GM19324 (cell line): ENCODE measurements at regions not wholly inside any gene's neighbourhood (a gene's known extent, or its start where the extent isn't known, plus 50 kb on each side); places are given as distances from the start of the nearest gene placed in this dataset.

Source experiments
- ATAC-seq: cut with Tn5 transposase; IDR thresholded peaks from one replicate; pipeline ENCODE4 v1.9.1; 2021; ENCODE audit warnings: mild to moderate bottlenecking, moderate library complexity; ENCODE audit not compliant: unreplicated experiment, low FRiP score

DNA sequence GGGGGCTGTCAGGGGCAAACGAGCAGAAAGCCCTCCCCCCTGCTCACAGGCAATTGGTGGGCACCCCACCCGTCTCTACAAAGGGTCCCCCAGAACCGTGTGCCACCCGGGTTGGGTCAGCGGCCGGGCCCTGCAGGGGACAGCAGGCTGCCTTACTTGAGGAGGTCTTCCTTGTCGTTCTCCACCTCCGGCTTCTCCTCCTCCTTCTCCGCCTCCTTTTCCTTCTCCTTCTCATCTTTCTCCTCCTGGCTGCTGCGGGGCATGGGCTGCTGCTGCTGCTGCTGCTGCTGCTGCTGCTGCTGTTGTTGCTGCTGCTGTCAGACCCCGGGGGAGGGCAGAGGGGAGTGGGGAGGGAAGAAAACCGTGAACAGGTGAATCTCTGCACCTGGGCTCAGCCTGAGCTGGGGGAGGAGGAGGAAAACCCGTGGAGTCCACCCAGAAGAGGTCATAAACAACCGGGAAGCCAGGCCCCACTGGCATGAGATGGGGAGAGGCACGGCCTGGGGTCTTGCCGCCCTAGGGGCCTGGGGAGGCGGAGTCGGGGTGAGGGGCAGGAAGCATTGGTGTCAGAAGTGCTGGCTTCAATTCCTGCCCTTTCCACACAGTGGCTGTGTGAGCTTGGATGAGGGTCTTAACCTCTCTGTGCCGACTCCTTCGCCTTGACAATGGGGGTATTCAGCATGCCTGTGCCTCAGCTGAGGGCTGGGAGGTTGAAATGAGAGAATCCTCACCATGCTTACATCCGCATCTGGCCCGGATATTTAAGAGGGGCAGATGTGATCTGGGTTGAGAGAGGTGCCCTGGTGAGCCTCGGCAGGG lies 107.6 kb downstream of the RFLNA start:
- ATAC-seq: no peak

- no peak for ATAC-seq
Measured at GRCh38 chr12:124401704-124402221, 106.9 kb downstream of the RFLNA start.

DNA sequence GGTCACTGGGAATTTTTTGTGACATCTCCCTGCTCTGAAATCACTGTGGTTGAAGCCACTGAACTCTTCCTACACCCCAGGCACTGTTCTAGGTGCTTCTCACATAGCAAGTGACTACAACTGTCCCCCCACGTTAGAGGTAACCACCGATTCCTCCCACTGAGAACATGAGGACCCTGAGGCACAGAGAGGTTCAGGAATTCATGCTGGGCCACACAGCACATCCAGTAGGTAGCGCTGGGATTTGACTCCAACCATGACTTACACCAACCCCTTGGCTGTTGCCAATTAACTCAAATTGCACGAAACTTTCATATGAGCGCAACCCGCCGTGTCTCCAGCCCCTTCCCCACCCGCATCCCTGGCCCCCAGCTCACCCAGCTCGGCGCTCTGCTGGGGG lies 105.2 kb downstream of the RFLNA start:
- ATAC-seq: no peak

GRCh38 chr12:124399622-124400021 lies 104.7 kb downstream of the RFLNA start:
- no peak for ATAC-seq

GRCh38 chr12:124398578-124399227 lies 103.8 kb downstream of the RFLNA start:
- ATAC-seq: no peak

DNA sequence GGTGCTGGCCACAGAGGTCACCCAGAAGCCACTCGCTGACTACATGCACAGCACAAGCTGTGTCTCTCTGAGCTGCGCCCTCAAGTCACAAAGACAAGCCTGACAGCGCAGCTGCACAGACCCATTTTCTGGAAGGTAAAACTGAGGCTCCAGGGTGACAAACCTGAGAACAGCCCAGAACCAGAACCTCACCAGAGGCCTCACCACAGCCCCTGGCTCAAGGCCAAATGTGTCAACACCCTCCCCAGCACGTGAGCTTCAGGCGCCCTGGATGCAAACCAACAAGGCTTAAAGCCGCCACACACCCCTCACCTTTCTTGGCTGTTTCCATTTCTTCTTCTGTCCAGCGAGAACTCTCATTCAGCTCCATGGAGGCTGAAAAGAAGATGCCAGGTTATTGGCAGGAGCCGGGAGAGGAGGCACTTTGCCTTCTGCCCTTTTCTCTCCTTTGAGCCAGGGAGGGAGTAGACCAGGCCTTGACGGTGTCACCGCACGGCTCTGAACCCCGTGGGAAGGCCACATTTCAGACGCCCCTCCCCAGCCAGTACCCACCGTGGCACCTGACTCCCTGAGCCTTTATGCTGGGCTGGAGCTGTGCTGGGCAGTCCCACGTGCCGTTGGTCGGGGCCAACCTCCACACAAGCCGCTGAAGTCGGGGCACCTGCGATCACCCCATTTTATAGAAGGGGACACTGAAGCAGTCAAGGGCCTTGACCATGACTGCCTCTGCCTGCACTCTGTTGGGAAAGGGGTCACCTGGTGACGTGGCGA lies 103.1 kb downstream of the RFLNA start:
- no peak for ATAC-seq

DNA sequence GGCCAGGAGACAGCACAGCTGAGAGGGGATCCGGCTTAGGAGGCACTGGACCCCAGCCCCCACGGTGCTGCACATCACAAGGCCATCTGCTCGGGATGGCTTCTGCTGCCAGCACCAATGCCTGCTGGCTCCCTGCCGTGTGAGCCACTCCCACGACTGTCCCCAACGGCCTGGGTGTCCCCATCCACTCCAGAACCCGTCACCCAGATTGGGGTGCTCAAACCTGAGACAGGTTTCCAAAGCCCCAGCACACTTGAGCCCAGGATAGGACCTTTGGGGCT lies 102.4 kb downstream of the RFLNA start:
- ATAC-seq: no peak

DNA sequence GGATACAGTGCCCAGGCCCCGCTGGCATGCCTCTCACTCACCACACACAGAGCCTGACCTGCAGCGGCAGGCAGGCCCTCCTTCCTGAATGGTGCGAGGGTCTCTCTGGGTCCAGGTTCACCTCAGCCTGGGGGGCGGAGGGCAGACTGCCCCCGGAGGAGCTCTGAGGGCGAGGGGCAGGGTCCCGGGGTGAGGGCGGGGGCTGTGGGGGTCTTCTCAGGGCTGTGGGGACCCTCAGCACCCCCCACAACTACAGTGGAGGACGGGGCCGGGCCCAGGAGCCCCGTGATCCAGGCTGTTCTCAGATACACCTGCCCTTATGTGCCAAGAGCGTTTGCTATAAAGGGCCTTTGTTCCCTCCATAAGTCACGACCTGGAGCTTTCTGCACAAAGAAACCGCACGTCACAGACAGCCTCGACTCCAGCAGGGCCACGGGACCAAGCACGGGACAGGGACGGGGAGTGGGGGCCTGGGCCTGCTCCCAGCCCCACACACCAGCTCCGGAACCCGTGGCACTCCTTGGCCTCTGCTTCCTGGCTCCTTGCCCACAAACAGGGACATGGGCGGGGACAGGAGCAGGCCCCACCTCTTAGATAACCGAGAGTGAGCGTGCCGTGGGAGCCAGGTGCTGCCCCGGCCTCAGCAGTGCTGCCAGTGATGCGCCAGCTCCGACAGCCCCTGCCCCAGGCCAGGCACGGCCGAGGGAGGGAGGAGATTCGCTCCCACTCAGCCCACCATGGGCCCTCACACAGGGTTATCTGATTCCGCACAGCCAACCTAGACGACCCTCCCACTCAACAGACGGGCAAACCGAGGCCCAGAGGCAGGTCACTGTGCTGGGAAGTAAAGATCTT lies 101.9 kb downstream of the RFLNA start:
- no peak for ATAC-seq

GRCh38 chr12:124395986-124396385 lies 101.1 kb downstream of the RFLNA start:
- no peak for ATAC-seq

GRCh38 chr12:124395284-124395752 lies 100.4 kb downstream of the RFLNA start:
- no peak for ATAC-seq

DNA sequence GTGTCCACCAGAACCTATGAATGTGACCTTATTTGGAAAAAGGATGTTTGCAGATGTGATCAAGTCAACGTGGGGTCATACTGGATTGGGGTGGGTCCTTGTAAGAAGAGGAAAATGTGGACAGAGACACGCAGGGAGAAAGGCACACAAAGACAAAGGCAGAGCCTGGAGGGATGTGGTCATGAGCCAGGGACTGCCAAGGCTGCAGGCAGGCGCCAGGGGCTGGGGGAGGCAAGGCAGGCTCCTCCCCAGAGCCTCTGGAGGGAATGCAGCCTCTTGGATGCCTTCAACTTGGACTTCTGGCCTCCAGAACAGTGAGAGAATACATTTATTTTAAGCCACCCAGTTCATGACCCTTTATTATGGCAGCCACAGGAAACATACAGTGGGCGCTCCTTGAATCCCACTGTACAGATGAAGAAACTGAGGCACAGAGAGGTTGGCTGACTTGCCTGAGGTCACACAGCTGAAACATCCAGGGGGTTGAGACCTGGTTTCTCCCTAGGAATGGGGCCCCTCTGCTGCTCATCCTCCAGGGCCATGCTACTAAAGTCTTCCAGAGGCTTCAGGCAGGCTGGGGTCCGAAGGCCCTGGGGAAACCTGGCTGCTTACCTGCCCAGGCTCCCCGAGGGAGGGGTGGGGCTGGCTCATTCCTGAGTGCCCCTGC lies 99.7 kb downstream of the RFLNA start:
- ATAC-seq: no peak

- no peak for ATAC-seq
Measured at GRCh38 chr12:124393831-124394230, 98.9 kb downstream of the RFLNA start.

DNA sequence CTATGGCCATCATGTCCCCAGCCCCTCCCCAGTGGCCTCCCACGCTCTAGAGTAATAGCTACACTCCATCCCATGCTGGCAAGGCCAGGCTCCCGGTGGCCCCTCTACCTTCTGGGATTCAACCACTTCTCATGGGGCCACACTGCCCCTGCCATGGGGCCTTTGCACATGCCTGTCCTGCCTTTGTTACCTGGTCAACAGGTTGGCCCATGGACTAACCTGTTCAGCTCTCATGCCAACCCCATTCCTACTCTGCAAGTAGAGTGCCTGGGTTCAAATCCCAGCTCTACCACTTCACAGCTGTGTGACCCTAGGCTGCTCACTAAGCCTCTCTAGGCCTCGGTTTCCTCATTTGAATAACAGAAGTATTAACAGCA lies 98.5 kb downstream of the RFLNA start:
- no peak for ATAC-seq

GRCh38 chr12:124392667-124393413 lies 97.9 kb downstream of the RFLNA start:
- no peak for ATAC-seq

- ATAC-seq: no peak
Measured at GRCh38 chr12:124392271-124392666, 97.4 kb downstream of the RFLNA start.

- no peak for ATAC-seq
Measured at GRCh38 chr12:124391340-124392261, 96.7 kb downstream of the RFLNA start.

DNA sequence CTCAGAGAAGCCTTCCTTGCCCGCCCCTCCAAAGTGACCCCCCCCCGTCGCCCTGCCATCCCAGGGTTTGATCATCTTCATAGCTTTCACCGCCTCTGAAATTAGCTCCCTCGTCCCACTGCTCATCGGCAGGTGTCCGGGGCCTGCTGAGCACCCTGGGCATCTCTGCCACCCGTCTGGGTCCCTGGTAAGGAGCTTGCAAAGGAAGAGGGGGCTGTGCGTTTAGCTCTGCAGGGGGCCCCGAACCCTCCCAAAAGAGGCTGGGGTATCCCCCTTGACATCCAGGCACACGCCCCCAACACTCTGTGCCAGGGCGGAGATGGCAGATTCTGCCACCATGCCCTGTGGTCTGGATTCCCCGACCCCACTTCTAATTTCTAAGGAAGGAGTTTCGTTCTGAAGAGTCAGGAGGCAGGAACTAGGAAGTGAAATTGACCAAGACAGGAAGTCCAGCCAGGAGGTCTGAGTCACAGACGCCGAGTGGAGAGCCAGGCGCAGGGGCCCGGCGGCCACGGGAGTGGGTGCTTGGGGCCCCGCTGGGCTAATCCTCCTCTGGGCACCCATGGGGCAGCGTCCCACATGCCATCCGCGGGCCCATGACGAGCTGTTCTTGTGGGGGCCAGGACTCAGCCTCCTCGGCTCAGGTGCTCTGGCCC lies 95.7 kb downstream of the RFLNA start:
- ATAC-seq: no peak
